Activated naive CD8-positive, alpha-beta T cell treated with anti-CD3 and anti-CD28 coated beads, Interleukin-2, amount 50 U/mL, for 24 hours (primary cell): ENCODE measurements at regions not wholly inside any gene's neighbourhood (a gene's known extent, or its start where the extent isn't known, plus 50 kb on each side); places are given as distances from the start of the nearest gene placed in this dataset.
"Not testable (repeated sequence)": the region's sequence is repeated elsewhere in the genome, so short reads cannot be mapped to it uniquely, and the experiment has no call there.

Experiments
- ATAC-seq: fragments of 150-1000 bp; cut with Tn5 transposase; one replicate; pipeline ENCODE4 v1.10.0; 2021
- DNase-seq: peaks from one replicate; pipeline ENCODE4 v3.0.0; 2021
- H3K27ac Mint-ChIP-seq: one replicate; pipeline ENCODE4 v1.8.0; 2021; ENCODE audit warnings: mild to moderate bottlenecking, mixed read lengths
- H3K27me3 Mint-ChIP-seq: one replicate; pipeline ENCODE4 v1.8.0; 2021; ENCODE audit warnings: mixed read lengths
- H3K36me3 Mint-ChIP-seq: one replicate; pipeline ENCODE4 v1.8.0; 2021; ENCODE audit warnings: low read depth, mixed read lengths
- H3K4me1 Mint-ChIP-seq: one replicate; pipeline ENCODE4 v1.8.0; 2021; ENCODE audit warnings: mixed read lengths
- H3K4me3 Mint-ChIP-seq: one replicate; pipeline ENCODE4 v1.8.0; 2021; ENCODE audit warnings: mild to moderate bottlenecking, moderate library complexity, mixed read lengths
- H3K9me3 Mint-ChIP-seq: one replicate; pipeline ENCODE4 v1.8.0; 2021; ENCODE audit warnings: mixed read lengths

DNA sequence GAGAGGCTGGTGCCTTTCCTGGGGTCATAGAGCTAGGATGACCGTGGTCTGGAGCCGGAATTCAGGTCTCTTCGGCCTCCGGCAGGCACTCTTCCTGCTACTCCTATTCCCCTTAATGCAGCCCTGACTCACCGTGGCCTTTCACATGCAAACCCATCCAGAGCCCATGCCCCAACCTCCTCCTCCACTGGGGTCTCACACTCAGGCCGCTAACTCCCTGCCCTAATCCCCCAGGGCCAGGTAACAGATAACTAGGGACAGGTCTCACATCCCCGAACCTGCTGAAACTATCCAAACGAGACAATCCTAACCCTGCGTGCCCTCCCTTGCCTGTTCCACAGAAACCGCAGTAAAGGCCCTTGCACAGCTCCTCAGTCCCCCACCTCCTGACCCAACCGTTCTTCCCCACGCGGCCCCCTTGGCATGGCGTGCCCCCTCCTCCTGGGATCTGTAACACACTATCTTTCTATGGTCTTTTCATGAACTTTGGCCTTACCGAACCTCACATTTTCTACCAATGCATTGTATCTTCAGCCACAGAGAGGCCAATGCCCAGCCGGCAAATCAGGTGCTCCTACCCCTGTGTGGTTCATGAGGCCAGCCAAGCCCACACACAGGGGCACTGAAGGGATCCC lies 245.4 kb upstream of the EXOC2 start:
- ATAC-seq (no peak), DNase-seq (no peak)
- Mint-ChIP-seq H3K4me1 (no peaks in the 10 kb centered on the region), H3K9me3 (no peaks in the 10 kb centered on the region), H3K27me3 (peaks cover 7% of the 10 kb centered on the region), H3K27ac (no peak overlapping the region), H3K4me3 (no peak overlapping the region), H3K36me3 (no peaks in the 10 kb centered on the region)

DNA sequence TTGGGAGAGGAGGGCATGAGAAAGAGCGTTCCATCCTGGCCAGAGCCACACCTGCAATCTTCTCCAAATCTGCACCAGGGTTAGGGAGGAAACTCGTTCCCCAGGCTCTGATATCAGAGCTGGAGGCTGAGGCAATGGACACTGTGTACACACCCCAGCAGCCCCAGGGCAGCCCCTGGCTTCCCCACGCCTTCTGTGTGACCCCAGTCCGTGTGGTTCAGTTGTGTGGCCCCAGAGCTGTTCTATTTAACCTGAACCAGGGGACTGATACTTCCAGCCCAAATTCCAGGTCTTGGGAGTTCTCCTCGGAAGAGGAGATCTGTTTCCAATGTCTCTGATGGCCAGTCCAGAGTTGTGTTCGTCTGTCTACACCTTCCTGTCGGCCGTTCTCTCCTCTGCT lies 242.6 kb upstream of the EXOC2 start:
- Mint-ChIP-seq H3K27me3 (peaks cover 9% of the 10 kb centered on the region), H3K4me3 (no peak overlapping the region), H3K9me3 (peaks cover 5% of the 10 kb centered on the region), H3K4me1 (no peaks in the 10 kb centered on the region), H3K36me3 (no peaks in the 10 kb centered on the region), H3K27ac (no peak overlapping the region)
- no peak for DNase-seq
- ATAC-seq: no peak

DNA sequence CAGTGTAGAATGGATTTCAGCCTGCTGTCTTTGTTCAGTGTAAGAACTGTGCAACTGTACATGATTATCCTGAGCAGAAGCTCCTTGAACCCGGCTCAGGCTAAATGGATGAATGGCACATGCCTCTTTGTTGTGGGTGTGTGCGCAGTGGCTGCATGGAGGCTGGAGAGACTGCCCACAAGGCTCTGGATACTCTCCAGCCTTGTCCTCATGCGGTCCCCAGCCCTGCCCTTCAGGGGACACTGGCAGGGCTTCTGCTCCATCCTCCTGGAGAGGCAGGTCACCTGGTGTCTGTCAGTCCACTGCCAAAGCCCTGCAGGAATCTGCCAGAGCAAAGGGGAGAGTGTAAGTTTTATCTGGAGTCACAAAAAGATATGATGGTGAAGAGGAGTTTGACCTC lies 241.7 kb upstream of the EXOC2 start:
- H3K36me3 Mint-ChIP-seq: no peaks in the 10 kb centered on the region
- no peak for ATAC-seq
- H3K27me3 Mint-ChIP-seq: peaks cover 9% of the 10 kb centered on the region

DNA sequence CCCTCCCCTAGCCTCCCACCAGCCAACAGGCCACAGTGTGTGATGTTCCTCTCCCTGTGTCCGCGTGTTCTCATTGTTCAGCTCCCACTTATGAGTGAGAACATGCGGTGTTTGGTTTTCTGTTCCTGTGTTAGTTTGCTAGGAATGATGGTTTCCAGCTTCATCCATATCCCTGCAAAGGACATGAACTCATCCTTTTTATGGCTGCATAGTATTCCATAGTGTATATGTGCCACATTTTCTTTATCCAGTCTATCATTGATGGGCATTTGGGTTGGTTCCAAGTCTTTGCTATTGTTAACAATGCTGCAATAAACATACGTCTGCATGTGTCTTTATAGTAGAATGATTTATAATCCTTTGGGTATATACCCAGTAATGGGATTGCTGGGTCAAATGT lies 239.0 kb upstream of the EXOC2 start:
- H3K27ac Mint-ChIP-seq, ATAC-seq, H3K27me3 Mint-ChIP-seq, H3K4me3 Mint-ChIP-seq, H3K36me3 Mint-ChIP-seq, DNase-seq, H3K4me1 Mint-ChIP-seq: not testable (repeated sequence)
- H3K9me3 Mint-ChIP-seq: peaks cover 14% of the 10 kb centered on the region

More for the DNA sequence above, 241.7 kb upstream of the EXOC2 start:
- Mint-ChIP-seq H3K27ac (no peak overlapping the region), H3K9me3 (peaks cover 5% of the 10 kb centered on the region), H3K4me3 (no peak overlapping the region), H3K4me1 (no peaks in the 10 kb centered on the region)
- DNase-seq: no peak

DNA sequence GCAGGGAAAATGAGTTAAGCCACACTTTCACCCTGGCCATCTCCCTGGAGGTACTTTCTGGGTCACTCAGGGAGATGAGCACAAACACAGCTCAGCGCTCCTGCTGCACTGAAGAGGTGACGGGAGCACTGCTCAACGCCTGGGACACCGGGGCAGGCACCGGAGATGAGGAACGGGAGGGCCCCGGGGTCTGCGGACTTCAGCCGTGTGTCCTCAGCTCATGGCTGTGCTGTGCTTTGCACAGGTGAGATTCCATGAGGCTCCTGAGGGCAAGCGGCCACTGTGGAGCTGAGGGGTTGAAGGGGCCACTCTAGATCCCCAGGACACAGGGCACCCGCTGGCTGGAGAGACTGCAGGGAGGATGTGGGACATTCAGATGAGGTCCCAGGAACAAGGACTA lies 234.2 kb upstream of the EXOC2 start:
- Mint-ChIP-seq H3K36me3 (no peaks in the 10 kb centered on the region), H3K27me3 (peaks cover 14% of the 10 kb centered on the region), H3K9me3 (peaks cover 19% of the 10 kb centered on the region), H3K4me3 (no peak overlapping the region), H3K4me1 (no peaks in the 10 kb centered on the region), H3K27ac (no peak overlapping the region)
- no peak for ATAC-seq
- no peak for DNase-seq

DNA sequence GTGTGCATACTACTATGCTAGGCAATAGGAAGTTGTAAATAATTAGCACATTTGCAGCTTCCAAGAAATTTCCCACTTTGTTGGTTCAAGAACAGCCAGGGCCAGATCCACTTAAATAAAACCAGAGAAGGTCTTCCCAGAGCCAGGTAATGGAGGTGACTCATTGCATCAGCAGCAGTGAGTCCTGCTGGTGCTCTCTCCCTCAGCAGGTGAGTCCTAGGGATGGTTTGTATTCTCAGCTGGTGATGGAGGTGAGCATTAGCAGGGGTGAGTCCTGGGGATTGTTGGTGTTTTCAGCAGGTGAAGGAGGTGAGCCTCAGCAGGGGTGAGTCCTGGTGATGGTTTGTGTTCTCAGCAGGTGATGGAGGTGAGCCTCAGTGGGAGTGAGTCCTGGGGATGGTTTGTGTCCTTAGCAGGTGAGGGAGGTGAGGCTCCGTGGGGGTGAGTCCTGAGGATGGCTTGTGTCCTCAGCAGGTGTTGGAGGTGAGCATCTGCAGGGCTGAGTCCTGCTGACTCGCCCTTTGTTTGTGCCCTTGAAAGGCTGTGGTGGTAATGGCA lies 232.8 kb upstream of the EXOC2 start:
- Mint-ChIP-seq H3K9me3 (peaks cover 19% of the 10 kb centered on the region), H3K4me1 (no peaks in the 10 kb centered on the region), H3K36me3 (peaks cover 4% of the 10 kb centered on the region), H3K27ac (no peak overlapping the region), H3K27me3 (peaks cover 12% of the 10 kb centered on the region), H3K4me3 (no peak overlapping the region)
- no peak for DNase-seq
- ATAC-seq: no peak

DNA sequence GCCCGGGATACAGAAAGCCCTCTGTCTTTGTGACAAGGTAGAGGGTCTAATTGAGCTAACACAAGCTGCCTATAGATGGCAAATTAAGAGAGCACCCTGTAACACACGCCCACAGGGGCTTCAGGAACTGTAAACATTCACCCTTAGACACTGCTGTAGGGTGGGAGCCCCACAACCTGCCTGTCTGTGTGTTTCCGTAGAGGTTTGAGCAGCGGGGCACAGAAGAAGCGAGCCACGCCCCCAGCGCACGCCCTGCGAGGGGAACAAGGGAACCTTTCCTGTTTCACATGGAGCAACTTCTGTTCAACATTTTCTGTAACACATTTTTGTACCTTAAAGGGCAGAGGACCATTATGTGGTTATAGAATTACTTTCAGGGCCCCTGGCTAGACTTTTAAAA lies 231.7 kb upstream of the EXOC2 start:
- no peak for DNase-seq
- Mint-ChIP-seq H3K4me1 (no peaks in the 10 kb centered on the region), H3K4me3 (no peak overlapping the region), H3K27ac (no peak overlapping the region), H3K9me3 (peaks cover 24% of the 10 kb centered on the region), H3K27me3 (peaks cover 12% of the 10 kb centered on the region), H3K36me3 (peaks cover 4% of the 10 kb centered on the region)
- ATAC-seq: no peak

DNA sequence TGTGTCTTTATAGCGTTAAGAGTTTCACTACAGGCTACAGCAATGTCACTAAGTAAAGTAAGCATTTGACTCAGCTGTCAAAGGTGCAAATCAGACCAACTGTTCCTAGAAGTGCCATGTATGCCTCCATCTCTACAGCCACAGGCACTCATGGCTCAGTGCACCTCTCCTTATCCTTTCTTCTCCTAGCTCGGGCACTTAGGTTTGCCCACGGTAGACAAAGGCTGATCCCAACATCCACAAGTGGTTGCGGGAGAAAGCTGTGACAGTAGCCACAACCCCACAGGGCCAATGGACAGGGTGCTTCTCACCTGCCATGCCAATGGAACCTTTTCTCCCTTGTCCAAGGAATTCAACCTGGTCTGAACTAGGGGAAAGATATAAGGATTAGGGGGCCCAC lies 228.5 kb upstream of the EXOC2 start:
- DNase-seq: no peak
- ATAC-seq: no peak
- Mint-ChIP-seq H3K9me3 (peaks cover 34% of the 10 kb centered on the region), H3K27me3 (peaks cover 16% of the 10 kb centered on the region), H3K4me3 (no peak overlapping the region), H3K4me1 (no peaks in the 10 kb centered on the region), H3K36me3 (peaks cover 4% of the 10 kb centered on the region), H3K27ac (no peak overlapping the region)

DNA sequence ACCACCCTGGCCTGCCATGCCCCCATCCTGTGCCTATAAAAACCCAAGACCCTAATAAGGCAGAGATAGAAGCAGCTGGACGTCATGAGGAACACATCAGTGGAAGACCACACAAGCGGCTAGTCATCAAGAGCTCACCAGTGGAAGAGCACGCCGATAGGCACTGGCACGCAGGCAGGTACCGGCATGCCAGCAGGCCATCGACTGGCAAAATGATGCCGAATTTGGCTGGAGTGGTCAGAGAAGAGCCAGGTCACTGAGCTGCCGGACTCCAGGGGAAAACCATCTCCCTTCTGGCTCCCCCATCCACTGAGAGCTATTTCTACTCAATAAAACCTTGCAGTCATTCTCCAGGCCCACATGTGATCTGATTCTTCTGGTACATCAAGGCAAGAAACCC lies 227.6 kb upstream of the EXOC2 start:
- H3K9me3 Mint-ChIP-seq: peaks cover 34% of the 10 kb centered on the region

GRCh38 chr6:919500-919899 lies 226.6 kb upstream of the EXOC2 start:
- ATAC-seq: no peak
- Mint-ChIP-seq H3K36me3 (peaks cover 4% of the 10 kb centered on the region), H3K4me1 (no peaks in the 10 kb centered on the region), H3K27me3 (peaks cover 11% of the 10 kb centered on the region), H3K4me3 (no peak overlapping the region), H3K27ac (no peak overlapping the region), H3K9me3 (peaks cover 34% of the 10 kb centered on the region)
- no peak for DNase-seq

More for the DNA sequence above, 227.6 kb upstream of the EXOC2 start:
- Mint-ChIP-seq H3K27me3 (peaks cover 11% of the 10 kb centered on the region), H3K36me3 (peaks cover 4% of the 10 kb centered on the region), H3K4me1 (no peaks in the 10 kb centered on the region), H3K4me3 (no peak overlapping the region), H3K27ac (no peak overlapping the region)
- ATAC-seq (no peak), DNase-seq (no peak)

DNA sequence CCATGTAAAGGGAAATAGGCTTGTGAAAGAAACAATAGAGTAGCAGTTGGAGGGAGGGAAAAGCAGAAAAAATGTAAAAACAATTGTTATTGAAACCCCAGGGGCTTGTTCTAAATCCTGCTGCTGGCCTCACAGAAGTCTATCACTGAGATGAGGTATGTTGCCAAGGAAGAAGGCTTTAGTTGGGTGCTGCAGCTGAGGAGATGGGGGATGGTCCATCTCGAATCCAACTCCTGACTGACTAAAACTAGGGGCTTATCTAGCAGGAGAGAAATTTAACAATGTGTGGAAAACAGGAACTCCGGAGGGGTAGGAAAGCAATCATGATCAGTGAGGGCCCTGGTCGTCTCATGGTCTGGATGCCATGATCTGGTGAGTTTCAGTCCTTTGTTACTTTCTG lies 225.0 kb upstream of the EXOC2 start:
- H3K4me3 Mint-ChIP-seq: no peak overlapping the region
- no peaks in the 10 kb centered on the region for H3K4me1 Mint-ChIP-seq
- no peak overlapping the region for H3K27ac Mint-ChIP-seq
- ATAC-seq (no peak), DNase-seq (no peak)
- H3K27me3 Mint-ChIP-seq: peaks cover 4% of the 10 kb centered on the region
- peaks cover 29% of the 10 kb centered on the region for H3K9me3 Mint-ChIP-seq
- H3K36me3 Mint-ChIP-seq: peaks cover 4% of the 10 kb centered on the region

DNA sequence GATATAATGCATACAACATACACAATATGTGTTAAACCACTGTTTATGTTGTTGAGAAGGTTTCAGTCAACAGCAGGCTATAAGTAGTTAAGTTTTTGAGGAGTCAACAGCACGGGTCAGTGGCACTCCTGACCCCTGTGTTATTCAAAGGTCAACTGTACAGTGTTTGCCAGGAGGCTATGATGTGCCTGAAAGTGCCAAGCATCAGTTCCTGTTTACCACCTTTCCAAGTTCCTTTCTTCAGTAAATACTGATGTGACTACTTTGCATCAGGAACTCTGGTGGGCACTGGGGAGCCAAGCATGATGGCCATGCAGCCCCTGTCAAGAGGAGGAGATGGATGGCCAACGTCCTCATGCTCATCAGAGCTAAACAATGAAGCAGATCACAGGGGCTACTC lies 224.4 kb upstream of the EXOC2 start:
- H3K9me3 Mint-ChIP-seq: peaks cover 29% of the 10 kb centered on the region
- H3K36me3 Mint-ChIP-seq: peaks cover 4% of the 10 kb centered on the region
- no peaks in the 10 kb centered on the region for H3K4me1 Mint-ChIP-seq
- ATAC-seq: no peak
- no peak overlapping the region for H3K4me3 Mint-ChIP-seq
- no peak for DNase-seq
- H3K27ac Mint-ChIP-seq: no peak overlapping the region
- H3K27me3 Mint-ChIP-seq: peaks cover 4% of the 10 kb centered on the region

GRCh38 chr6:916131-916530 lies 223.2 kb upstream of the EXOC2 start:
- H3K27me3 Mint-ChIP-seq: peaks cover 8% of the 10 kb centered on the region
- DNase-seq: no peak
- no peak overlapping the region for H3K4me3 Mint-ChIP-seq

DNA sequence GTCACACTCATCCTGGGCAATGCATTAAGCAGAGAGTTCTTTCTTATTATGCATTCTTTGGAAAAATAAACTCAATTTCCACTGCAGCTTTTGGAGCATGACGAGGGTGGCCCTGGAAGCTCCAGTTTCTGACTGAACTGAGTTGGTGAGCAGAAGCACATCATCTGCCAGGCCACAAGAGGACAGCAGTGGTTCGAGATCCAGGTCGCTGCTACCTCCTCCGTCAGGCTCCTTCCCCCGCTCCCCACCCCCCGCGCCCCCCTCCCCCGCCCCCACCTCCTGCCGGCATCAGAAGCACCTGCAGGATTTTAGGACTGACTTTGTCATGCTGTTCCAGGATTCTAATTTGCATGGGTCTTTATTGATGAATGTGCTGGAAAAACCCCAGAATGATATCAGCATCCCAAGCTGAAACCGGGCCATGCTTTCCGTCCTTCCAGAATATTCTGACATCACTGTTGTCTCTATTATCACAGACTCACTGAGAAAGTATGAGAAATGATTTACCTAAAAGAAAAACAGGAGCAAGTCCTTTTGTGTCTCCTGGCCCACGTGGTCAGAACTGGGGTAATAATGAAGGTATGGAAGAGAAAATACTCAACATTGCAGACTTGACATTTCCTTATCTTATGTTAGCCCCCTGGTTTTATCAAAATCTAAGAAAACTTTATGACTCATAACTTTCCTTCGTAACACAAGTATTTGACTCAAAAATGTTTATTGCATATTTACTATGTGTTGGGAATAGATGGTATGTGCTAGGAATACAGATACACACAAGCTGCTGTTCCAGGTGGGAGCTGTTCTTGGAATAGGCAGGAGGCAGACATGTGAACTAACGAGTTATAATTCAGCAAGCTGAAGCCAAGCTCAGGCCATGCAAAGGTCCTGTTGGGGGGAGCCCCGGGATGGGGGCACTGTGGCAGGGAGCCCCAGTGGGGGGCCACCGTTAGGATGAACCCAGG lies 220.2 kb upstream of the EXOC2 start:
- DNase-seq: no peak
- Mint-ChIP-seq H3K27me3 (peaks cover 7% of the 10 kb centered on the region), H3K36me3 (no peaks in the 10 kb centered on the region), H3K4me3 (no peak overlapping the region), H3K4me1 (no peaks in the 10 kb centered on the region), H3K27ac (no peak overlapping the region), H3K9me3 (peaks cover 7% of the 10 kb centered on the region)
- ATAC-seq: no peak

More at GRCh38 chr6:916131-916530, 223.2 kb upstream of the EXOC2 start:
- Mint-ChIP-seq H3K36me3 (peaks cover under 1% of the 10 kb centered on the region), H3K9me3 (peaks cover 26% of the 10 kb centered on the region), H3K4me1 (no peaks in the 10 kb centered on the region), H3K27ac (no peak overlapping the region)
- no peak for ATAC-seq

- Mint-ChIP-seq H3K4me1 (no peaks in the 10 kb centered on the region), H3K36me3 (no peaks in the 10 kb centered on the region), H3K27ac (no peak overlapping the region), H3K27me3 (peaks cover 4% of the 10 kb centered on the region), H3K9me3 (no peaks in the 10 kb centered on the region), H3K4me3 (no peak overlapping the region)
- no peak for ATAC-seq
- DNase-seq: no peak
Observed at GRCh38 chr6:907928-908327, 215.0 kb upstream of the EXOC2 start.
